Activated CD4-positive, alpha-beta T cell treated with anti-CD3 and anti-CD28 coated beads for 24 hours (primary cell): ENCODE measurements at regions not wholly inside any gene's neighbourhood (a gene's known extent, or its start where the extent isn't known, plus 50 kb on each side); places are given as distances from the start of the nearest gene placed in this dataset.

ENCODE experiments used
- DNase-seq, 2 donors: peaks; one replicate each; pipeline ENCODE4 v3.0.0-alpha.2; 2020; ENCODE audit warnings: low read depth in 2 of 2

GRCh38 chr5:135235551-135236227, 163.3 kb downstream of the MACROH2A1 start:
- no peak for DNase-seq

GRCh38 chr5:135234666-135235401, 164.2 kb downstream of the MACROH2A1 start:
- DNase-seq = no peak

GRCh38 chr5:135234242-135234641, 164.8 kb downstream of the MACROH2A1 start:
- no peak for DNase-seq

- no peak for DNase-seq
Measured at GRCh38 chr5:135233477-135233876, 165.6 kb downstream of the MACROH2A1 start.

GRCh38 chr5:135232958-135233357, 166.1 kb downstream of the MACROH2A1 start:
- DNase-seq = no peak

GRCh38 chr5:135231289-135231688, 167.7 kb downstream of the MACROH2A1 start:
- DNase-seq = no peak

GRCh38 chr5:135230251-135230925, 168.6 kb downstream of the MACROH2A1 start:
- DNase-seq = no peak

GRCh38 chr5:135229679-135230132, 169.3 kb downstream of the MACROH2A1 start:
- no peak for DNase-seq

- DNase-seq = no peak
Measured at GRCh38 chr5:135229122-135229521, 169.9 kb downstream of the MACROH2A1 start.

- DNase-seq = no peak
Measured at GRCh38 chr5:135228222-135228621, 170.8 kb downstream of the MACROH2A1 start.

GRCh38 chr5:135227064-135228022, 171.7 kb downstream of the MACROH2A1 start:
- DNase-seq = no peak

GRCh38 chr5:135225856-135226560, 173.0 kb downstream of the MACROH2A1 start:
- no peak for DNase-seq

- DNase-seq = no peak
Measured at GRCh38 chr5:135223891-135224625, 175.0 kb downstream of the MACROH2A1 start.

GRCh38 chr5:135223404-135223803, 175.6 kb downstream of the MACROH2A1 start:
- no peak for DNase-seq

GRCh38 chr5:135222771-135223170, 176.3 kb downstream of the MACROH2A1 start:
- no peak for DNase-seq

GRCh38 chr5:135222171-135222681, 176.8 kb downstream of the MACROH2A1 start:
- no peak for DNase-seq

GRCh38 chr5:135221696-135222095, 177.3 kb downstream of the MACROH2A1 start:
- no peak for DNase-seq

- DNase-seq = no peak
Measured at GRCh38 chr5:135221187-135221473, 177.9 kb downstream of the MACROH2A1 start.

GRCh38 chr5:135220394-135221186, 178.4 kb downstream of the MACROH2A1 start:
- DNase-seq = no peak
